ENCODE measurements at regions not wholly inside any gene's neighbourhood (a gene's known extent, or its start where the extent isn't known, plus 50 kb on each side); places are given as distances from the start of the nearest gene placed in this dataset.

GRCh38 chr11:80987171-80987570 lies 1546.3 kb upstream of the TENM4 start:
- no peak for TF ChIP-seq CTCF (IDR thresholded peaks at IDR 0.05)
- TF ChIP-seq POLR2A (IDR thresholded peaks at IDR 0.05) = no peak

All from sigmoid colon (tissue), 3 donors.